D721Med (cell line): ENCODE measurements at regions not wholly inside any gene's neighbourhood (a gene's known extent, or its start where the extent isn't known, plus 50 kb on each side); places are given as distances from the start of the nearest gene placed in this dataset.
"Not testable (repeated sequence)": the region's sequence is repeated elsewhere in the genome, so short reads cannot be mapped to it uniquely, and the experiment has no call there.

ENCODE experiments used
- DNase-seq: peaks from one replicate; pipeline ENCODE4 v3.0.0; 2011; ENCODE audit warnings: low spot score; ENCODE audit not compliant: insufficient read length
- FAIRE-seq: peaks from 2 replicates; lab custom pipeline; 2011; peaks lifted over from hg19 to GRCh38; lab: Jason Lieb, UNC
- CTCF ChIP-seq: IDR thresholded peaks from 2 replicates; pipeline ENCODE4 v1.5.1; 2012; ENCODE audit warnings: mild to moderate bottlenecking, control low read depth; ENCODE audit not compliant: insufficient read depth; ENCODE audit errors: missing control alignments

- no peak for FAIRE-seq
- DNase-seq, result no peak
- no peak for TF ChIP-seq CTCF
Observed at GRCh38 chr13:44651209-44651608, 75.1 kb upstream of the TSC22D1 start.

GRCh38 chr13:44649834-44650233, 73.7 kb upstream of the TSC22D1 start:
- no peak for TF ChIP-seq CTCF
- DNase-seq (no peak), FAIRE-seq (no peak)

GRCh38 chr13:44649104-44649428, 72.9 kb upstream of the TSC22D1 start:
- FAIRE-seq, result no peak
- no peak for DNase-seq

DNA sequence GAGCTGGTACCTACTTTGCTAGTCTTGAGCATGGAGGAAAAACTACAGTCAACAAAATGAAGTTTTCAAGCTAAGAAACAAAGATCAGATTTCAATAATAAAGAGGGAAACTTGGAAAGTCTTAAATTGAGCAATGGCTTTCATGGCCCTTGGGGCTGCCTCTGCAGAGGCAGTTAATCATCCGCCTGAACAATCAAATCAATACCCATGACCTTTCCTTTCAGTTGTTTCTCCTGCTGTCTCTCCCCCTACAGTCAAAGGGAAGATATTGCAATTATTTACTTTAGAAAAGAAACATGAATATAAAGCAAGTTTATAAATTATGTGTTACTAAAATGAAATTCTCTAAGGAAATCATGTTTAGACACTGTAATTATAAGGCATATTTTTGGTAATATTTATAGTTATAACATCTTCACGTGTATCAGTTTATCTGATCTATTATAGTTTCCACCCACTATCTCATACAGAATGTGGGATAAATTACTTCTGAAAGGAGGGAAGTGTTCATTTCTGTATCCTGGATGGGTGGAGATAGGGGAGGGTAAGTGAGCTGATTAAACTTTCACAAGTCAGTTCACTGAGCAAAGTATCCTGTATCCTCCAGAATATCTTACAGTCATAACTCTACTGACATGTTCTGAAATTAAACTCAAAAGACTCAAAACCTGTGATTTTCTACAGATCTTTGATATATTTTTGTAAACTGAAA, 72.4 kb upstream of the TSC22D1 start:
- FAIRE-seq (no peak), DNase-seq (no peak)
- TF ChIP-seq CTCF, result peak; percentile 29

More at GRCh38 chr13:44649104-44649428, 72.9 kb upstream of the TSC22D1 start:
- TF ChIP-seq CTCF, result no peak

- not testable (repeated sequence) for DNase-seq
Observed at GRCh38 chr13:44647560-44647959, 71.4 kb upstream of the TSC22D1 start.

GRCh38 chr13:44646044-44646443, 69.9 kb upstream of the TSC22D1 start:
- DNase-seq (no peak), FAIRE-seq (no peak)
- TF ChIP-seq CTCF, result no peak

More at GRCh38 chr13:44647560-44647959, 71.4 kb upstream of the TSC22D1 start:
- FAIRE-seq, result not testable (repeated sequence)

GRCh38 chr13:44643256-44643655, 67.1 kb upstream of the TSC22D1 start:
- no peak for TF ChIP-seq CTCF
- FAIRE-seq, result no peak
- DNase-seq, result no peak

DNA sequence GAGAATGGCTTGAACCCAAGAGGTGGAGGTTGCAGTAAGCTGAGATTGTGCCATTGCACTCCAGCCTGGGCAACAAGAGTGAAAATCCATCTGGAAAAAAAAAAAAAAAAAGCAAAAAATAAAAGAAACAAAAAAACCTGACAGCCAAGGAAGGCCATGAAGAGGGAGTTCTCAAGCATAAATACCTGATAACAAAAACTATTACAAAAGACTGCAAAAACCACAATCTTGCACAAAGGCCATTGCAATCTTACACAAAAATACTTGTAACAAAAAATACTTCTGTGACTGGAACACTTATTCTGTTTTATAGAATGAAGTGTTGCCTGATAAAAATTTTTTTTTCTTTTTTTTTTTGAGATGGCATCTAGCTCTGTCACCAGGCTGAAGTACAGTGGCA, 61.5 kb upstream of the TSC22D1 start:
- DNase-seq, result no peak
- TF ChIP-seq CTCF, result no peak
- no peak for FAIRE-seq
